H9 (cell line): ENCODE measurements at regions not wholly inside any gene's neighbourhood (a gene's known extent, or its start where the extent isn't known, plus 50 kb on each side); places are given as distances from the start of the nearest gene placed in this dataset.

Source experiments
- DNase-seq: peaks from one replicate; pipeline ENCODE4 v3.0.0-alpha.2; 2017
- H2AFZ ChIP-seq: one replicate; pipeline ENCODE4 v1.6.1; 2013; ENCODE audit warnings: mild to moderate bottlenecking, low read length, control low read depth, moderate library complexity
- H2AK5ac ChIP-seq: 2 replicates; pipeline ENCODE4 v1.6.1; 2013; ENCODE audit warnings: low read length, control low read depth, mixed read lengths; ENCODE audit not compliant: insufficient read length
- H2BK120ac ChIP-seq: one replicate; pipeline ENCODE4 v1.6.1; 2013; ENCODE audit warnings: low read depth, mild to moderate bottlenecking, low read length, control low read depth, inconsistent platforms; ENCODE audit not compliant: poor library complexity, severe bottlenecking
- H2BK12ac ChIP-seq: 2 replicates; pipeline ENCODE4 v1.6.1; 2013; ENCODE audit warnings: low read length, control low read depth, mixed read lengths, low read depth; ENCODE audit not compliant: insufficient read length
- H2BK15ac ChIP-seq: 2 replicates; pipeline ENCODE4 v1.6.1; 2013; ENCODE audit warnings: low read depth, low read length, control low read depth
- H2BK20ac ChIP-seq: one replicate; pipeline ENCODE4 v1.6.1; 2013; ENCODE audit warnings: low read depth, mild to moderate bottlenecking, low read length, control low read depth, inconsistent platforms; ENCODE audit not compliant: poor library complexity, severe bottlenecking
- H2BK5ac ChIP-seq: 2 replicates; pipeline ENCODE4 v1.6.1; 2013; ENCODE audit warnings: low read length, control low read depth, mixed read lengths; ENCODE audit not compliant: insufficient read length
- H3K14ac ChIP-seq: 2 replicates; pipeline ENCODE4 v1.6.1; 2013; ENCODE audit warnings: low read length, control low read depth; ENCODE audit not compliant: insufficient read depth
- H3K18ac ChIP-seq: 2 replicates; pipeline ENCODE4 v1.6.1; 2013; ENCODE audit warnings: low read depth, mild to moderate bottlenecking, mixed read lengths, low read length, control low read depth; ENCODE audit not compliant: insufficient read length
- H3K23ac ChIP-seq: 2 replicates; pipeline ENCODE4 v1.6.1; 2013; ENCODE audit warnings: low read length, control low read depth, mixed read lengths, low read depth; ENCODE audit not compliant: insufficient read length
- H3K23me2 ChIP-seq: 2 replicates; pipeline ENCODE4 v1.6.1; 2013; ENCODE audit warnings: low read depth, mild to moderate bottlenecking, mixed read lengths, low read length, control low read depth; ENCODE audit not compliant: insufficient read length, poor library complexity, severe bottlenecking
- H3K27ac ChIP-seq: 2 replicates; pipeline ENCODE4 v1.5.1; 2013; ENCODE audit warnings: low read length, control low read depth, mixed read lengths, low read depth; ENCODE audit not compliant: insufficient read length
- H3K27me3 ChIP-seq: 2 replicates; pipeline ENCODE4 v1.6.1; 2013; ENCODE audit warnings: low read length, control low read depth, inconsistent platforms; ENCODE audit not compliant: insufficient read depth
- H3K4ac ChIP-seq: 2 replicates; pipeline ENCODE4 v1.6.1; 2013; ENCODE audit warnings: low read depth, mild to moderate bottlenecking, control low read depth, inconsistent platforms, low read length, moderate library complexity
- H3K4me1 ChIP-seq: 2 replicates; pipeline ENCODE4 v1.6.1; 2013; ENCODE audit warnings: low read length, control low read depth, inconsistent platforms; ENCODE audit not compliant: insufficient read depth
- H3K4me2 ChIP-seq: 2 replicates; pipeline ENCODE4 v1.6.1; 2013; ENCODE audit warnings: low read length, control low read depth, mixed read lengths; ENCODE audit not compliant: insufficient read length, insufficient read depth
- H3K56ac ChIP-seq: 2 replicates; pipeline ENCODE4 v1.6.1; 2013; ENCODE audit warnings: low read depth, mild to moderate bottlenecking, mixed read lengths, low read length, control low read depth; ENCODE audit not compliant: insufficient read length
- H3K79me1 ChIP-seq: 2 replicates; pipeline ENCODE4 v1.6.1; 2013; ENCODE audit warnings: low read depth, mild to moderate bottlenecking, moderate library complexity, low read length, control low read depth, inconsistent platforms; ENCODE audit not compliant: insufficient read depth, poor library complexity, severe bottlenecking
- H3K79me2 ChIP-seq: 2 replicates; pipeline ENCODE4 v1.6.1; 2013; ENCODE audit warnings: low read length, control low read depth, inconsistent platforms; ENCODE audit not compliant: insufficient read depth
- H3K9ac ChIP-seq: 2 replicates; pipeline ENCODE4 v1.6.1; 2013; ENCODE audit warnings: low read length, control low read depth, mixed read lengths; ENCODE audit not compliant: insufficient read length; ENCODE audit errors: extremely low read depth
- H3K9me3 ChIP-seq: one replicate; pipeline ENCODE4 v1.6.1; 2013; ENCODE audit warnings: low read depth, low read length, inconsistent platforms; ENCODE audit not compliant: control insufficient read depth
- H3T11ph ChIP-seq: one replicate; pipeline ENCODE4 v1.6.1; 2013; ENCODE audit warnings: mild to moderate bottlenecking, low read length, control low read depth, inconsistent platforms
- H4K20me1 ChIP-seq: one replicate; pipeline ENCODE4 v1.6.1; 2013; ENCODE audit not compliant: control insufficient read depth, insufficient read length, insufficient read depth
- H4K5ac ChIP-seq: 2 replicates; pipeline ENCODE4 v1.6.1; 2013; ENCODE audit warnings: low read depth, mild to moderate bottlenecking, mixed read lengths, low read length, control low read depth; ENCODE audit not compliant: insufficient read length
- H4K8ac ChIP-seq: replicated peaks from 2 replicates; pipeline ENCODE4 v1.6.1; 2013; ENCODE audit warnings: low read length, control low read depth, mixed read lengths, low read depth; ENCODE audit not compliant: insufficient read length
- H4K91ac ChIP-seq: 2 replicates; pipeline ENCODE4 v1.6.1; 2013; ENCODE audit warnings: low read depth, mild to moderate bottlenecking, moderate library complexity, mixed read lengths, low read length, control low read depth; ENCODE audit not compliant: insufficient read length
- H3K27ac Mint-ChIP-seq, 3 experiments: 2 replicates in 2 of 3; 3 replicates in 1 of 3; pipeline ENCODE4 v1.8.0; 2020 to 2021; ENCODE audit warnings: mixed read lengths in 3 of 3, mild to moderate bottlenecking in 1 of 3, moderate library complexity in 1 of 3
- H3K27me3 Mint-ChIP-seq: 2 replicates; pipeline ENCODE4 v1.8.0; 2021; ENCODE audit warnings: low read depth, mild to moderate bottlenecking, moderate library complexity, mixed read lengths
- H3K36me3 Mint-ChIP-seq, 3 experiments: 2 replicates in 2 of 3; 3 replicates in 1 of 3; pipeline ENCODE4 v1.8.0; 2020 to 2021; ENCODE audit warnings: low read depth in 3 of 3, mixed read lengths in 3 of 3; ENCODE audit not compliant: insufficient read depth in 1 of 3
- H3K4me1 Mint-ChIP-seq, 2 experiments: 2 replicates each; pipeline ENCODE4 v1.8.0; 2020; ENCODE audit warnings: mixed read lengths in 2 of 2
- H3K4me3 Mint-ChIP-seq, 2 experiments: 2 replicates in 1 of 2; 3 replicates in 1 of 2; pipeline ENCODE4 v1.8.0; 2020 to 2021; ENCODE audit warnings: mild to moderate bottlenecking in 2 of 2, mixed read lengths in 2 of 2, moderate library complexity in 1 of 2
- H3K9me3 Mint-ChIP-seq, 2 experiments: 2 replicates in 1 of 2; 3 replicates in 1 of 2; pipeline ENCODE4 v1.8.0; 2020; ENCODE audit warnings: mild to moderate bottlenecking in 2 of 2, mixed read lengths in 2 of 2, moderate library complexity in 1 of 2
- CTCF ChIP-seq: fragments of 200-600 bp; sonication (generic); conservative IDR thresholded peaks from 3 replicates; pipeline ENCODE4 v1.8.0; 2021; ENCODE audit warnings: antibody characterized with exemption, mild to moderate bottlenecking
- WGBS: extraction: QIAGEN DNeasy Blood & Tissue Kit; methylation state at CpG from one replicate; pipeline ENCODE4 v1.1.7; 2013; ENCODE audit warnings: missing lambda C conversion rate, low lambda C conversion rate, mixed read lengths; ENCODE audit not compliant: insufficient read length; ENCODE audit errors: extremely low coverage; 5-methylcytosine and 5-hydroxymethylcytosine counted together

- peaks cover 2% of the 10 kb centered on the region; the same call in 1 of the 2 replicates for H3K4me1 ChIP-seq
- H2BK120ac ChIP-seq, result no peak overlapping the region
- H3K27ac ChIP-seq, result no peak overlapping the region
- H3K23ac ChIP-seq, result no peak overlapping the region
- Mint-ChIP-seq H3K27ac (no peak overlapping the region), H3K4me1 (peaks cover 27 to 34% of the 10 kb centered on the region in 2 experiments), H3K4me3 (no peak overlapping the region), H3K36me3 (no peaks in the 10 kb centered on the region; a peak in 1 of 7 replicates), H3K9me3 (no peaks in the 10 kb centered on the region), H3K27me3 (no peaks in the 10 kb centered on the region)
- H2BK12ac ChIP-seq, result no peak overlapping the region
- no peaks in the 10 kb centered on the region for H3K27me3 ChIP-seq
- H2AFZ ChIP-seq, result no peak overlapping the region
- no peak overlapping the region for H3K4ac ChIP-seq
- H2BK5ac ChIP-seq, result no peak overlapping the region
- H3K56ac ChIP-seq, result no peak overlapping the region
- no peak for DNase-seq
- no peak overlapping the region for H4K5ac ChIP-seq
- no peak overlapping the region for H3K18ac ChIP-seq
- no peak for TF ChIP-seq CTCF
- H4K91ac ChIP-seq, result no peak overlapping the region
- no peak overlapping the region for H2BK20ac ChIP-seq
- H4K8ac ChIP-seq, result no peak overlapping the region
- no peak overlapping the region for H2AK5ac ChIP-seq
- no peaks in the 10 kb centered on the region for H4K20me1 ChIP-seq
- no peak overlapping the region for H3K4me2 ChIP-seq
- H3K9ac ChIP-seq, result no peak overlapping the region
- no peaks in the 10 kb centered on the region for H3K23me2 ChIP-seq
- no peaks in the 10 kb centered on the region for H3K79me2 ChIP-seq
- no peak overlapping the region for H3K14ac ChIP-seq
- no peak overlapping the region for H2BK15ac ChIP-seq
- no peaks in the 10 kb centered on the region for H3K79me1 ChIP-seq
- H3T11ph ChIP-seq, result no peak overlapping the region
- H3K9me3 ChIP-seq, result no peaks in the 10 kb centered on the region
- WGBS, result no CpG with 5 or more reads among the region's 4 CpGs
Measured at GRCh38 chr7:130938661-130939060, 204.7 kb upstream of the KLF14 start.
